ENCODE measurements at regions not wholly inside any gene's neighbourhood (a gene's known extent, or its start where the extent isn't known, plus 50 kb on each side); places are given as distances from the start of the nearest gene placed in this dataset.

DNA sequence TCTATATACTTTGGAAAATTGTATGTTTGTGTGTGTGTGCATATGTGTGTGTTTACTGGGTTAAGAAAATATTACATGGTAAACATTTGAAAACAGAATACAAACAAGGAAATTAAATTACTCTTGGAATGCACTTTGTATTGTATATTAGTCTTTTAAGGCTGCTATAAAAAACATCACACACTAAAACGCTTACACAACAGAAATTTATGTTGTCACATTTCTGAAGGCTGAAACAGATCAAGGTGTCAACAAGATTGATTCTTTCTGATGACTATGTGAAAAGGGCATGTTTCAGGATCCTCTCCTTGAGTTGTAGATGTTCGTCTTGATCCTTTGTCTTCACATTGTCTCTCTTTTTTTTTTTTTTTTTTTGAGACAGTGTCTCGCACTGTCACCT, 149.1 kb upstream of the CNTN5 start:
- intact Hi-C loops (cut with DNase I): no loop called here
- H3K27me3 ChIP-seq (ENCODE audit: low read depth): no peaks in the 10 kb centered on the region
- ATAC-seq (no peak), DNase-seq (no peak)
- no peak overlapping the region for H3K4me3 ChIP-seq
- H3K27ac ChIP-seq: no peak overlapping the region
- H3K4me1 ChIP-seq: no peaks in the 10 kb centered on the region
- H3K36me3 ChIP-seq: no peaks in the 10 kb centered on the region
- H3K9me3 ChIP-seq: no peaks in the 10 kb centered on the region
- TF ChIP-seq, protein P1, sequence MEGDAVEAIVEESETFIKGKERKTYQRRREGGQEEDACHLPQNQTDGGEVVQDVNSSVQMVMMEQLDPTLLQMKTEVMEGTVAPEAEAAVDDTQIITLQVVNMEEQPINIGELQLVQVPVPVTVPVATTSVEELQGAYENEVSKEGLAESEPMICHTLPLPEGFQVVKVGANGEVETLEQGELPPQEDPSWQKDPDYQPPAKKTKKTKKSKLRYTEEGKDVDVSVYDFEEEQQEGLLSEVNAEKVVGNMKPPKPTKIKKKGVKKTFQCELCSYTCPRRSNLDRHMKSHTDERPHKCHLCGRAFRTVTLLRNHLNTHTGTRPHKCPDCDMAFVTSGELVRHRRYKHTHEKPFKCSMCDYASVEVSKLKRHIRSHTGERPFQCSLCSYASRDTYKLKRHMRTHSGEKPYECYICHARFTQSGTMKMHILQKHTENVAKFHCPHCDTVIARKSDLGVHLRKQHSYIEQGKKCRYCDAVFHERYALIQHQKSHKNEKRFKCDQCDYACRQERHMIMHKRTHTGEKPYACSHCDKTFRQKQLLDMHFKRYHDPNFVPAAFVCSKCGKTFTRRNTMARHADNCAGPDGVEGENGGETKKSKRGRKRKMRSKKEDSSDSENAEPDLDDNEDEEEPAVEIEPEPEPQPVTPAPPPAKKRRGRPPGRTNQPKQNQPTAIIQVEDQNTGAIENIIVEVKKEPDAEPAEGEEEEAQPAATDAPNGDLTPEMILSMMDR (IDR thresholded peaks at IDR 0.05): no peak

DNA sequence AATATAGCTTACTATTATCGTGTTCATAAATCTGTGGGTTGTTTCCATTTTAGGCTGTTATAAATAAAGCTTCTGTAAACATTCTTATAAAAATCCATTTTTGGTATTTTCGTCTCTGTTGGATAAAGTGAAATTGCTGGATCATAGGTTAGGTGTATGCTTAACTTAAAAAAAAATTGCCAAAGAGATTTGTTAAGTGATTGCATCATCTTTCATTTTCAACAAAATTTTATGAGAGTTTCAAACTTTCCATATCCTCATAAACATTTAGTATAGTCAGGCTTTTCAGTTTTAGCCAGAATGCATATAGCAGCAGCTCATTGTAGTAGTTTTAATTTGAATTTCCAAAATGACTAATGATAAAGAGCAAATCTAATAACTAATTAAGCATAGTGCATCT, 146.7 kb upstream of the CNTN5 start:
- ATAC-seq (no peak), DNase-seq (no peak)
- Histone ChIP-seq H3K27me3 (ENCODE audit: low read depth) (no peaks in the 10 kb centered on the region), H3K27ac (no peak overlapping the region), H3K4me1 (no peaks in the 10 kb centered on the region), H3K9me3 (no peaks in the 10 kb centered on the region), H3K36me3 (no peaks in the 10 kb centered on the region), H3K4me3 (no peak overlapping the region)
- intact Hi-C loops (cut with DNase I): no loop called here
- TF ChIP-seq, protein P1 (IDR thresholded peaks at IDR 0.05): no peak

DNA sequence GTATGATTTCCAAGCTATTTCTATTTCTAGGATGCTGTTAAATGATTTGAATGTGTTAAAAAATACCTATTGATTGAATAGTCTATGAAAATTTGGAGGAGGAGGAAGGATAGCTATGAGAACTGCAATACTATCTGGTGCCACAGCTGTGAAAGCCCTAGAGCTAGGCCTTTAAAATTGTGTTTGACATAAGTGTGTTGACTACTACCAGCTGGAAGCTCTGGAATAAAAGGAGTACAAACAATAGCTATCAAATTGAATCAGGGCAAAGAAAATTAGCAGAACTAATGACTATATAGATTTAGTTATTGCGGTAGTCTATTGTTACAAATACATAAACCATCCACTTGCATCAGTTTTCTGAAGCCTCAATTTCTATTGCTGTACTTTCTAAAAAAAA, 124.8 kb upstream of the CNTN5 start:
- TF ChIP-seq, protein P1 (IDR thresholded peaks at IDR 0.05): no peak
- H3K27ac ChIP-seq: no peak overlapping the region
- no peak for ATAC-seq

DNA sequence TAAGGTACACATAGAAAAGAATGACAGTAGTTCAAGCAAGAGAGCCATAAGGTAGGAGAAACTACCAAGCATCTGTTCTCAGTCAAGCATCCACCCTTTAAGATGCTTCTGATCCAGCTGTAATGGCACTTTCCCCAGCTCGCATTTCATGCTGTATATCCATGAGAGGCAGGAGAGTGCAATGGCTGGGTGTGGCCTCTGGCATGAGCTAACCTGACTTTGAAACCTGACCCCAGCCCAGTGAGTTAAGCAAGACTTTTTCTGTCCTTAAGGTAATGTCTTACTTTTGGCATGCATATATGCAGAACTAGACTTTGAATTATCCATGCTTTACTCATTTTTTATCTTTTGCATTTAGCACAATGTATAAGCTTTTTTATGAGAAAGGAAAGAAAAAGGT, 79.8 kb upstream of the CNTN5 start:
- Histone ChIP-seq H3K4me3 (no peak overlapping the region), H3K4me1 (no peaks in the 10 kb centered on the region), H3K27me3 (ENCODE audit: low read depth) (no peaks in the 10 kb centered on the region), H3K36me3 (no peaks in the 10 kb centered on the region), H3K9me3 (no peaks in the 10 kb centered on the region), H3K27ac (no peak overlapping the region)
- TF ChIP-seq, protein P1 (IDR thresholded peaks at IDR 0.05): no peak
- intact Hi-C loops (cut with DNase I): no loop called here
- no peak for DNase-seq
- no peak for ATAC-seq

More for the DNA sequence above, 124.8 kb upstream of the CNTN5 start:
- Histone ChIP-seq H3K4me1 (no peaks in the 10 kb centered on the region), H3K9me3 (no peaks in the 10 kb centered on the region), H3K27me3 (ENCODE audit: low read depth) (no peaks in the 10 kb centered on the region), H3K36me3 (no peaks in the 10 kb centered on the region), H3K4me3 (no peak overlapping the region)
- DNase-seq: no peak
- intact Hi-C loops (cut with DNase I): no loop called here

DNA sequence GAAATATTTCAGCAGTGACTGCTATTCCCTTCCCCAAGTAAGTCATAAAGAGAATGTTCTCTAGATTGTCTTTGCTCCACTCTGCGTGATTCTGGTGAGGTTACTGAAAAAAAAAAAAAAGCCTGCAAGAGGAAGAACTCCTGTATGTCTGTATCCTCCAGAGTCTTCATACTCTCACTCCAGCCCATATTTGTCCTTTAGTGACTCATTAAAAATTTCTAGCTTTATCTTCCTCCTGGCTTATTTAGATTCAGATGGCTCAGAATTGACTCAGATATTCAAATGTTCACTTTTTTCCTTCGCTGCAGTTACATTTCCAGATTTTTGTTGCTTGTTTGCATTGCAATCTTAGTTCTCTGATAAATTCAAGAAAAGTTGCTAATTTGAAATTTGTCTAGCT, 76.3 kb upstream of the CNTN5 start:
- TF ChIP-seq, protein P1 (IDR thresholded peaks at IDR 0.05): no peak
- DNase-seq: no peak
- Histone ChIP-seq H3K36me3 (no peaks in the 10 kb centered on the region), H3K27ac (no peak overlapping the region), H3K9me3 (no peaks in the 10 kb centered on the region), H3K4me3 (no peak overlapping the region), H3K27me3 (ENCODE audit: low read depth) (no peaks in the 10 kb centered on the region), H3K4me1 (no peaks in the 10 kb centered on the region)
- no peak for ATAC-seq
- intact Hi-C loops (cut with DNase I): no loop called here

DNA sequence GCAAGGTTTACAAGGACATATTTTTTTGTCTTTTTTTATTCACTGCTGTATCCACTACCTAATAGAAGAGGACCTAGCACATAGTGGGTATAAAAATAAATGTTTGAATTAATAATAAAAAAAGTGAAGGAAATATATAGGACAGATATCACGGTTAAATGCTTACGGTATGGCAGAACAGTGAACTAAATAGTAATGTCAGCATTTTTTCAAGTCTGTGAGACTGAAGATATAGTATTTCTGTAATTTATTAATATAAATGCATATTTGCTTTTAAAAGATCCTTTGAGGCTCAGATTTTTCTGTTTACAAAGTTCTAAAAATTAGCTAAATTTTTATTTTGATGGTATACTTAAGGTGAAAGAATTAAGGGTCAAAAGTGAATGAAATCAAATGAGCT, 68.6 kb upstream of the CNTN5 start:
- Histone ChIP-seq H3K36me3 (no peaks in the 10 kb centered on the region), H3K4me3 (no peak overlapping the region), H3K9me3 (no peaks in the 10 kb centered on the region), H3K27me3 (ENCODE audit: low read depth) (no peaks in the 10 kb centered on the region), H3K4me1 (no peaks in the 10 kb centered on the region), H3K27ac (no peak overlapping the region)
- intact Hi-C loops (cut with DNase I): no loop called here
- DNase-seq: no peak
- no peak for ATAC-seq
- TF ChIP-seq, protein P1 (IDR thresholded peaks at IDR 0.05): no peak
